Loucy (cell line): ENCODE measurements at regions not wholly inside any gene's neighbourhood (a gene's known extent, or its start where the extent isn't known, plus 50 kb on each side); places are given as distances from the start of the nearest gene placed in this dataset.

Source experiments
- H2AFZ ChIP-seq: fragments of 200-600 bp; sonication (generic); 2 replicates; pipeline ENCODE4 v1.6.0; 2016; ENCODE audit warnings: antibody characterized with exemption, mild to moderate bottlenecking, low read length, moderate library complexity
- H3F3A ChIP-seq: fragments of 200-600 bp; 2 replicates; pipeline ENCODE4 v1.6.0; 2016; ENCODE audit warnings: antibody characterized with exemption, low read depth, mild to moderate bottlenecking
- H3K27me3 ChIP-seq: fragments of 200-600 bp; sonication (generic); 2 replicates; pipeline ENCODE4 v1.6.1; 2014; ENCODE audit warnings: low read length, mild to moderate bottlenecking; ENCODE audit not compliant: insufficient read depth, poor library complexity, severe bottlenecking
- H3K36me3 ChIP-seq: fragments of 200-600 bp; sonication (generic); 2 replicates; pipeline ENCODE4 v1.6.1; 2016; ENCODE audit warnings: low read length; ENCODE audit not compliant: insufficient read depth
- H3K4me1 ChIP-seq: fragments of 200-600 bp; sonication (generic); 2 replicates; pipeline ENCODE4 v1.5.1; 2014; ENCODE audit warnings: low read length, mild to moderate bottlenecking; ENCODE audit not compliant: insufficient read depth, poor library complexity, severe bottlenecking
- H3K4me2 ChIP-seq: fragments of 200-600 bp; sonication (generic); 2 replicates; pipeline ENCODE4 v1.6.0; 2014; ENCODE audit warnings: antibody characterized with exemption, low read length, low read depth, mild to moderate bottlenecking; ENCODE audit not compliant: poor library complexity, severe bottlenecking
- H3K4me3 ChIP-seq: fragments of 200-600 bp; sonication (generic); 2 replicates; pipeline ENCODE4 v1.5.1; 2014; ENCODE audit warnings: low read length, mild to moderate bottlenecking, mixed read lengths; ENCODE audit not compliant: poor library complexity, severe bottlenecking
- H3K79me2 ChIP-seq: fragments of 200-600 bp; sonication (generic); 2 replicates; pipeline ENCODE4 v1.6.1; 2014; ENCODE audit warnings: low read length; ENCODE audit not compliant: insufficient read depth
- H3K9ac ChIP-seq: fragments of 200-600 bp; sonication (generic); 2 replicates; pipeline ENCODE4 v1.6.0; 2014; ENCODE audit warnings: mild to moderate bottlenecking, low read depth, low read length, moderate library complexity; ENCODE audit not compliant: poor library complexity, severe bottlenecking
- H3K9me2 ChIP-seq: fragments of 200-600 bp; sonication (generic); replicated peaks from 2 replicates; pipeline ENCODE4 v1.6.1; 2016; ENCODE audit warnings: low read depth, low read length, mixed read lengths
- H3K9me3 ChIP-seq: fragments of 200-600 bp; sonication (generic); 2 replicates; pipeline ENCODE4 v1.6.1; 2014; ENCODE audit warnings: mild to moderate bottlenecking, antibody characterized with exemption, low read length, low read depth; ENCODE audit not compliant: insufficient read depth
- H4K20me1 ChIP-seq: fragments of 200-600 bp; sonication (generic); 2 replicates; pipeline ENCODE4 v1.6.0; 2014; ENCODE audit warnings: antibody characterized with exemption, low read length, mild to moderate bottlenecking; ENCODE audit not compliant: insufficient read depth, poor library complexity, severe bottlenecking
- CTCF ChIP-seq: fragments of 200-600 bp; sonication (generic); conservative IDR thresholded peaks from 2 replicates; pipeline ENCODE4 v1.5.1; 2014; ENCODE audit warnings: mild to moderate bottlenecking, antibody characterized with exemption, low read length
- EZH2phosphoT487 ChIP-seq: fragments of 200-600 bp; IDR thresholded peaks from 2 replicates; pipeline ENCODE4 v1.6.1; 2018; ENCODE audit warnings: antibody characterized with exemption, mild to moderate bottlenecking, moderate library complexity, borderline replicate concordance

- H3F3A ChIP-seq, result no peaks in the 10 kb centered on the region
- H2AFZ ChIP-seq, result no peak overlapping the region
- H3K9me3 ChIP-seq, result no peaks in the 10 kb centered on the region
- H3K79me2 ChIP-seq, result no peaks in the 10 kb centered on the region
- no peaks in the 10 kb centered on the region for H3K9me2 ChIP-seq
- TF ChIP-seq CTCF (no peak), EZH2phosphoT487 (no peak)
- H3K36me3 ChIP-seq, result no peaks in the 10 kb centered on the region
- no peak overlapping the region for H3K4me3 ChIP-seq
- H3K4me2 ChIP-seq, result no peak overlapping the region
- no peaks in the 10 kb centered on the region for H3K27me3 ChIP-seq
- no peaks in the 10 kb centered on the region for H4K20me1 ChIP-seq
- H3K9ac ChIP-seq, result no peak overlapping the region
- H3K4me1 ChIP-seq, result no peaks in the 10 kb centered on the region
Observed at GRCh38 chr1:22204989-22205913, 62.4 kb upstream of the WNT4 start.

GRCh38 chr1:22206551-22207125 is 63.7 kb upstream of the WNT4 start:
- no peaks in the 10 kb centered on the region for H3K4me1 ChIP-seq
- H3K4me2 ChIP-seq, result no peak overlapping the region
- H2AFZ ChIP-seq, result no peak overlapping the region
- H3K9ac ChIP-seq, result no peak overlapping the region
- H3K27me3 ChIP-seq, result no peaks in the 10 kb centered on the region
- H3F3A ChIP-seq, result no peaks in the 10 kb centered on the region
- H3K36me3 ChIP-seq, result no peaks in the 10 kb centered on the region
- H3K9me2 ChIP-seq, result no peaks in the 10 kb centered on the region
- no peak overlapping the region for H3K4me3 ChIP-seq
- no peaks in the 10 kb centered on the region for H4K20me1 ChIP-seq
- no peaks in the 10 kb centered on the region for H3K79me2 ChIP-seq
- no peak for TF ChIP-seq CTCF
- TF ChIP-seq EZH2phosphoT487, result no peak
- no peaks in the 10 kb centered on the region for H3K9me3 ChIP-seq

- Histone ChIP-seq H3K4me3 (no peak overlapping the region), H3K4me1 (no peaks in the 10 kb centered on the region), H3K79me2 (no peaks in the 10 kb centered on the region), H3K9me2 (no peaks in the 10 kb centered on the region), H3K36me3 (no peaks in the 10 kb centered on the region), H3K9me3 (no peaks in the 10 kb centered on the region), H3K27me3 (no peaks in the 10 kb centered on the region), H3K4me2 (no peak overlapping the region), H3F3A (no peaks in the 10 kb centered on the region), H3K9ac (no peak overlapping the region), H2AFZ (no peak overlapping the region), H4K20me1 (no peaks in the 10 kb centered on the region)
- TF ChIP-seq CTCF (no peak), EZH2phosphoT487 (no peak)
Observed at GRCh38 chr1:22207511-22208267, 64.8 kb upstream of the WNT4 start.
